ENCODE measurements at regions not wholly inside any gene's neighbourhood (a gene's known extent, or its start where the extent isn't known, plus 50 kb on each side); places are given as distances from the start of the nearest gene placed in this dataset.

DNA sequence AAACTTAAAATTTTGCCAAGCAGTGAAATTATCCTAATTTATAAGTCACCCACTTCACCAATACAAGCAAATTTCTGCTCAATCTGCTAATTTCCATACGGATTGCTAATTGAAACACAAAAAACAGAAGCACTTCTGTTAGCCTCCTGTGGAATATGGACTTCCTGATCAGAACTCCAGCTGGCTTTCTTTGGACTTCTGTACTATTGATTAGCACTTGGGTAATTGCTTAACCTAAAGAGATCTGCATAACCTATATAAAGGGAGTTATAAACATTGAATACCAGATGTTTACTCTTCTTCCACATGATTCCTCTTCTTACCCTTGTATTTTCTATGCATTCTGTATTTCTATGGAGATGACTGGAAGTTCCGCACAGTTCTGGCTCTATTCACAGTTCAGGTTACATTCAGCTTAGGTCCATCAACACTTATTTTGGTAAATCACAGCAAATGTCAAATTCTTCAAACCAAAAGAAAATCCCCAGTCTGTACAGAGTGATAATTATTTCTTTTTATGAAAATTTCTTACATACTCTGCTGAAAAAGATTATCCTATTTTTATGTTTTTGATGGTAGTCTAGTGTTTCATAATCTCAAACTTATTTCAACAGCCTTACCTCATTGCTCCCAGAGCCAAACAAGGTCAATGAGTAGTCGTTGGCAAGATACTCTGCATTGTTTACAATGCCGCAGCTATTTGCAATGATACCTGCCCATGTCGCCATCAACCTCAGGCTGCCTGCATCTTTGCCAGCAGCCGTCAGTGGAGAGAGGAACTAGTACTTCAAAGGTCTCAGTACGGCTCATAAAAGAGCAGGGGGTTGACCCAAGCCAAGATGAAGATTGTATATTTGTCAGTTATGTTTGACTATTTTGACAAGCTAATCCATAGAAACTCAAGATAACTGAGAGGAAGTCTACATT, 225.6 kb downstream of the AHR start:
- TF ChIP-seq CTCF (conservative IDR thresholded peaks at IDR 0.05; ENCODE audit: low read length) (no peak), EZH2phosphoT487 (IDR thresholded peaks at IDR 0.05; ENCODE audit: borderline replicate concordance, low read depth, low read length) (no peak)

All from OCI-LY7 (cell line).